Activated T-helper 1 cell treated with anti-CD3 and anti-CD28 coated beads, Interleukin-12 subunit alpha, Interleukin-12 subunit beta, Interleukin-2, Interleukin-4 antibody, amounts not matched to agents 30 ng/mL and 10 ng/mL and 1 ng/mL, durations not matched to agents 14 hours and 24 hours and 36 hours (primary cell): ENCODE measurements at regions not wholly inside any gene's neighbourhood (a gene's known extent, or its start where the extent isn't known, plus 50 kb on each side); places are given as distances from the start of the nearest gene placed in this dataset.

Experiments used
- DNase-seq: peaks from one replicate; pipeline ENCODE4 v3.0.0; 2021; ENCODE audit warnings: low spot score
- H3K27ac Mint-ChIP-seq: one replicate; pipeline ENCODE4 v1.8.0; 2021; ENCODE audit warnings: mild to moderate bottlenecking, mixed read lengths
- H3K27me3 Mint-ChIP-seq: one replicate; pipeline ENCODE4 v1.8.0; 2022; ENCODE audit warnings: mild to moderate bottlenecking, moderate library complexity, mixed read lengths; ENCODE audit not compliant: insufficient read depth
- H3K36me3 Mint-ChIP-seq: one replicate; pipeline ENCODE4 v1.8.0; 2021; ENCODE audit warnings: low read depth, mixed read lengths
- H3K4me1 Mint-ChIP-seq: one replicate; pipeline ENCODE4 v1.8.0; 2021; ENCODE audit warnings: low read depth, mixed read lengths
- H3K4me3 Mint-ChIP-seq: one replicate; pipeline ENCODE4 v1.8.0; 2021; ENCODE audit warnings: mild to moderate bottlenecking, moderate library complexity, mixed read lengths
- H3K9me3 Mint-ChIP-seq: one replicate; pipeline ENCODE4 v1.8.0; 2021; ENCODE audit warnings: mixed read lengths
- intact Hi-C: fragments of 100-400 bp; cut with micrococcal nuclease; formaldehyde crosslinking; loops from one replicate; pipeline ENCODE4 v1.15.1; 2024

GRCh38 chr5:164876793-164877192, 1371.4 kb downstream of the MAT2B start:
- Mint-ChIP-seq H3K36me3 (no peaks in the 10 kb centered on the region), H3K4me1 (no peaks in the 10 kb centered on the region), H3K27ac (no peak overlapping the region), H3K9me3 (peaks cover 18% of the 10 kb centered on the region), H3K27me3 (no peaks in the 10 kb centered on the region), H3K4me3 (no peak overlapping the region)
- no peak for DNase-seq
- intact Hi-C loops, result no loop called here

- H3K27me3 Mint-ChIP-seq, result no peaks in the 10 kb centered on the region
- no peak for DNase-seq
- no peaks in the 10 kb centered on the region for H3K4me1 Mint-ChIP-seq
- H3K36me3 Mint-ChIP-seq, result no peaks in the 10 kb centered on the region
- no peak overlapping the region for H3K27ac Mint-ChIP-seq
- no peak overlapping the region for H3K4me3 Mint-ChIP-seq
- intact Hi-C loops, result no loop called here
- H3K9me3 Mint-ChIP-seq, result peaks cover 13% of the 10 kb centered on the region
Observed at GRCh38 chr5:164881442-164881841, 1376.0 kb downstream of the MAT2B start.

- Mint-ChIP-seq H3K4me1 (no peaks in the 10 kb centered on the region), H3K27me3 (no peaks in the 10 kb centered on the region), H3K9me3 (peaks cover 5% of the 10 kb centered on the region), H3K36me3 (no peaks in the 10 kb centered on the region), H3K27ac (no peak overlapping the region), H3K4me3 (no peak overlapping the region)
- intact Hi-C loops, result no loop called here
- no peak for DNase-seq
Observed at GRCh38 chr5:164885179-164885578, 1379.8 kb downstream of the MAT2B start.

- intact Hi-C loops, result no loop called here
- Mint-ChIP-seq H3K27ac (no peak overlapping the region), H3K27me3 (no peaks in the 10 kb centered on the region), H3K36me3 (no peaks in the 10 kb centered on the region), H3K4me1 (no peaks in the 10 kb centered on the region), H3K9me3 (peaks cover 10% of the 10 kb centered on the region), H3K4me3 (no peak overlapping the region)
- no peak for DNase-seq
Observed at GRCh38 chr5:164893071-164893470, 1387.7 kb downstream of the MAT2B start.

- Mint-ChIP-seq H3K36me3 (no peaks in the 10 kb centered on the region), H3K27ac (no peak overlapping the region), H3K4me1 (no peaks in the 10 kb centered on the region), H3K4me3 (no peak overlapping the region), H3K9me3 (peaks cover 7% of the 10 kb centered on the region), H3K27me3 (no peaks in the 10 kb centered on the region)
- no peak for DNase-seq
- intact Hi-C loops, result no loop called here
Observed at GRCh38 chr5:164898705-164899104, 1393.3 kb downstream of the MAT2B start.

- Mint-ChIP-seq H3K27me3 (no peaks in the 10 kb centered on the region), H3K27ac (no peak overlapping the region), H3K4me1 (no peaks in the 10 kb centered on the region), H3K36me3 (no peaks in the 10 kb centered on the region), H3K9me3 (no peaks in the 10 kb centered on the region), H3K4me3 (no peak overlapping the region)
- no peak for DNase-seq
- intact Hi-C loops, result no loop called here
Observed at GRCh38 chr5:164909673-164910072, 1404.3 kb downstream of the MAT2B start.

- Mint-ChIP-seq H3K36me3 (no peaks in the 10 kb centered on the region), H3K27ac (no peak overlapping the region), H3K9me3 (peaks cover 23% of the 10 kb centered on the region), H3K4me3 (no peak overlapping the region), H3K4me1 (no peaks in the 10 kb centered on the region), H3K27me3 (no peaks in the 10 kb centered on the region)
- intact Hi-C loops, result no loop called here
- no peak for DNase-seq
Observed at GRCh38 chr5:164921722-164922121, 1416.3 kb downstream of the MAT2B start.

- H3K36me3 Mint-ChIP-seq, result no peaks in the 10 kb centered on the region
- intact Hi-C loops, result no loop called here
- no peak overlapping the region for H3K27ac Mint-ChIP-seq
- H3K4me3 Mint-ChIP-seq, result no peak overlapping the region
- no peaks in the 10 kb centered on the region for H3K27me3 Mint-ChIP-seq
- H3K4me1 Mint-ChIP-seq, result no peaks in the 10 kb centered on the region
- H3K9me3 Mint-ChIP-seq, result peaks cover 24% of the 10 kb centered on the region
- no peak for DNase-seq
Observed at GRCh38 chr5:164934039-164934438, 1428.6 kb downstream of the MAT2B start.

GRCh38 chr5:164934561-164934960, 1429.1 kb downstream of the MAT2B start:
- intact Hi-C loops, result no loop called here
- Mint-ChIP-seq H3K4me3 (no peak overlapping the region), H3K4me1 (no peaks in the 10 kb centered on the region), H3K9me3 (peaks cover 20% of the 10 kb centered on the region), H3K36me3 (no peaks in the 10 kb centered on the region), H3K27ac (no peak overlapping the region), H3K27me3 (no peaks in the 10 kb centered on the region)
- no peak for DNase-seq

GRCh38 chr5:164941132-164941531, 1435.7 kb downstream of the MAT2B start:
- Mint-ChIP-seq H3K4me3 (no peak overlapping the region), H3K27me3 (no peaks in the 10 kb centered on the region), H3K9me3 (no peaks in the 10 kb centered on the region), H3K4me1 (no peaks in the 10 kb centered on the region), H3K27ac (no peak overlapping the region), H3K36me3 (no peaks in the 10 kb centered on the region)
- intact Hi-C loops, result no loop called here
- DNase-seq, result no peak

GRCh38 chr5:164950927-164951326, 1445.5 kb downstream of the MAT2B start:
- Mint-ChIP-seq H3K4me1 (no peaks in the 10 kb centered on the region), H3K9me3 (no peaks in the 10 kb centered on the region), H3K36me3 (no peaks in the 10 kb centered on the region), H3K4me3 (no peak overlapping the region), H3K27ac (no peak overlapping the region), H3K27me3 (no peaks in the 10 kb centered on the region)
- DNase-seq, result no peak
- intact Hi-C loops, result no loop called here

- DNase-seq, result no peak
- Mint-ChIP-seq H3K4me1 (no peaks in the 10 kb centered on the region), H3K27me3 (no peaks in the 10 kb centered on the region), H3K27ac (no peak overlapping the region), H3K9me3 (no peaks in the 10 kb centered on the region), H3K4me3 (no peak overlapping the region), H3K36me3 (no peaks in the 10 kb centered on the region)
- intact Hi-C loops, result no loop called here
Observed at GRCh38 chr5:164951570-164951969, 1446.2 kb downstream of the MAT2B start.

- intact Hi-C loops, result no loop called here
- H3K4me3 Mint-ChIP-seq, result no peak overlapping the region
- H3K36me3 Mint-ChIP-seq, result no peaks in the 10 kb centered on the region
- no peaks in the 10 kb centered on the region for H3K27me3 Mint-ChIP-seq
- no peak for DNase-seq
- H3K9me3 Mint-ChIP-seq, result no peaks in the 10 kb centered on the region
- H3K4me1 Mint-ChIP-seq, result no peaks in the 10 kb centered on the region
- no peak overlapping the region for H3K27ac Mint-ChIP-seq
Observed at GRCh38 chr5:164958688-164959087, 1453.3 kb downstream of the MAT2B start.

- H3K4me3 Mint-ChIP-seq, result no peak overlapping the region
- no peaks in the 10 kb centered on the region for H3K27me3 Mint-ChIP-seq
- intact Hi-C loops, result no loop called here
- no peaks in the 10 kb centered on the region for H3K36me3 Mint-ChIP-seq
- no peak for DNase-seq
- no peaks in the 10 kb centered on the region for H3K4me1 Mint-ChIP-seq
- no peaks in the 10 kb centered on the region for H3K9me3 Mint-ChIP-seq
- H3K27ac Mint-ChIP-seq, result no peak overlapping the region
Observed at GRCh38 chr5:164959761-164960160, 1454.3 kb downstream of the MAT2B start.
